GM19043 (cell line): ENCODE measurements at regions not wholly inside any gene's neighbourhood (a gene's known extent, or its start where the extent isn't known, plus 50 kb on each side); places are given as distances from the start of the nearest gene placed in this dataset.

Experiments used
- ATAC-seq: cut with Tn5 transposase; IDR thresholded peaks from one replicate; pipeline ENCODE4 v1.9.1; 2021; ENCODE audit warnings: low read depth; ENCODE audit not compliant: unreplicated experiment

DNA sequence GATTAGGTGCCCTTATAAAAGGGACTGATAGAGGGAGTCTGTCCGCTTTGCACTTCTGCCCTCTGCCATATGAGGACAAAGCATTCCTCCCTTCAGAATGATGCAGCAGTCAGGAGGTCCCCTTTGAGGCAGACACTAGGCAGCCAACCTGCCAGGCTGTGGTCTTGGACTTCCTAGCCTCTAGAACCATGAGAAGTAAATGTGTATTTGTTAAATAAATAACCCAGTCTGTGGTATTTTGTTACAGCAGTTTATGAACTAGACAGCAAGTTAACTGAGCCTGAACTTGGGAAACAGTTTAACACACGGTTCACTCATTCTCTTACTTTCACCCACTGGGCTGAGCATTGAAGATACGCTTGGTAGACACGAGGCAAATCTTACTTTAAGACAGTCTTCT is 313.2 kb downstream of the UQCRFS1 start:
- ATAC-seq, result no peak

DNA sequence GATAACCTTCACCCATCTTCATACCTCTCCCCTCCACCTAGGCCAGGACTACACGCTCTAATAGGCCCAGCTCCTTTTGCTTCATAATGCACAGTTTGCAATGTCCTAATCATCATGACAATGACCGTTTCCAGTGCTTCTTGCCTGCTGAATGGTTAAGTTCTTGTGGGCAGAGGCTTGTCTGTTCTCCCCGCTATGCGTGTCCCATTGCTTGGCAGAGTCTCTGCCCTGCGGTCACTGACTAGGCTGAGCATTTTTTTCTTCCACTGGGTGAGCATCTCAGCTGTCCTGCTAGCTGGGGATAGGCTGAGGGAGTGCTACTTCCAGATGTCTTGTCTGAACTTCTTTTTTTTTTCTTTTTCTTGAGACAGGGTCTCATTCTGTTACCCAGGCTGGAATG is 314.7 kb downstream of the UQCRFS1 start:
- ATAC-seq, result no peak

- ATAC-seq, result no peak
These were observed 322.8 kb downstream of the UQCRFS1 start for GRCh38 chr19:28889941-28890670.

DNA sequence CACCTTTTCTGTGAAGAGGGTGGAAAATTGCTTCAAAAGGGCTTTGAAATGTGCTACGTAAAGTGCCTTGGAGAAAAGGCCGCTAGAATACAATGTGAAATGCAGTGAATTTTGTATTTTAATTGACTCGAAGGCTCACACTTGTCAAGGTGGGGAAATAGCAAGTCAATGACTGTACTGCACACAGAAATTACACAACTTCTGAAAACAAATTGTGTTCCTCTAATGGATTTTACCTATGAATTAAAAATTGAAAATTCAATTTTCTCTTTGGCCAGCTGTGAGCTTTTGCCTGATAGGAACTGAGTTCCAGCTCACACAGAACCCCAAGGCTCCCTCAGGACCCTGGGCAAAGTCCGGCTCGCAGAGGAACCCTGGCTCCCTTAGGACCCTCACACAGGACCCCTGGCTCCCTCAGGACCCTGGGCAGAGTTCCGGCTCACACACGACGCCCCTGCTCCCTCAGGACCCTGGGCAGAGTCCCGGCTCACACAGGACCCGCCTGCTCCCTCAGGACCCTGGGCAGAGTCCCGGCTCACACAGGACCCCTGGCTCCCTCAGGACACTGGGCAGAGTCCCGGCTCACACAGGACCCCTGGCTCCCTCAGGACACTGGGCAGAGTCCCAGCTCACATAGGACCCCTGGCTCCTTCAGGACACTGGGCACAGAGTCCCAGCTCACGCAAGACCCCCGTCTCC is 324.9 kb downstream of the UQCRFS1 start:
- no peak for ATAC-seq

GRCh38 chr19:28886708-28887107 is 326.2 kb downstream of the UQCRFS1 start:
- ATAC-seq, result no peak

DNA sequence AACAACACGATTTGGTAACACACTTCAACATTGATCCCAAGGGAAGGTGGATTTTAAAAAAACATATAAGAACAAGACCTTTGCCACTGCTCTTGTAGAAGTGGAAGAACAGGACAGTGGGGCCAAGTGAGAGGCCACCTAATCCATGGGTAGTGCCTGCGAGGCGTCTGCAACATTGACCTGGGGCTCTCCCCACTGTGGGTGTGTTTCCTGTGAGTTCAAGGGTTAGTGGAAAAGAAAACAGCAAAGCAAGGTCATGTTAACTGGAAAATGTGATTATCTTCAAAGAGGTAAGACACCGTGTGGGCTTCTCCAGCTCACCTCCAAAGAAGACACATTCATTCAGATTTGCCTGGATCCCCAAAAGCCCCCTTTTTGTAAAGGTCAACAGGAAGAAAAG is 327.0 kb downstream of the UQCRFS1 start:
- ATAC-seq, result no peak

DNA sequence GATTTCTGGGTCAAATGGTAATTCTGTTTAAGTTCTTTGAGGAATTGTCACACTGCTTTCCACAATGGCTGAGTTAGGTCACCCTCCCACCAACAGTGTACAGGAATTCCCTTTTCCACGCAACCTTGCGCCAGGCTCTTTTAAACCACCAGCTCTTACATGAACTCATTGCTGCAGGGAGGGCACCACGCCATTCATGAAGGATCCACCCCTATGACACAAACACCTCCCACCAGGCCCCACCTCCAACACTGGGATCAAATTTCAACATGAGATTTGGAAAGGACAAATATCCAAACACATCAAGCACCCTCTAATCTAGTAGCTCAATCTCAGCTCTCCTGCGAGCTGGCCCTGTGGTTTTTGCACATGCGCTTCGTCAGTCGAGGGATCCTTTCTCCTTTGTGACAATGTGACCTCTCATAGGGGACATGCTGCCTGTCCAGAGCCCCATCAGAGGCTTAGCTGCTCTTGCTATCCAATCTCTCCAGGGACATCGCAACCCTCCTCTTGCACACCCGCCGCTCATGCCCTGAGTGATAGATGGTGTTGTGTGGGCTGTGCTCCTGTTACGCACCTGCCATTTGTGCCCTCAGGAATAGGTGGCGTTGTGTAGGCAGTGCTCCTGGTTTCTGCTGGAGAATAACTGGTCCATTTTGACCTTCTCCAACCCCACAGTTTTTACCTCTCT is 328.0 kb downstream of the UQCRFS1 start:
- no peak for ATAC-seq

DNA sequence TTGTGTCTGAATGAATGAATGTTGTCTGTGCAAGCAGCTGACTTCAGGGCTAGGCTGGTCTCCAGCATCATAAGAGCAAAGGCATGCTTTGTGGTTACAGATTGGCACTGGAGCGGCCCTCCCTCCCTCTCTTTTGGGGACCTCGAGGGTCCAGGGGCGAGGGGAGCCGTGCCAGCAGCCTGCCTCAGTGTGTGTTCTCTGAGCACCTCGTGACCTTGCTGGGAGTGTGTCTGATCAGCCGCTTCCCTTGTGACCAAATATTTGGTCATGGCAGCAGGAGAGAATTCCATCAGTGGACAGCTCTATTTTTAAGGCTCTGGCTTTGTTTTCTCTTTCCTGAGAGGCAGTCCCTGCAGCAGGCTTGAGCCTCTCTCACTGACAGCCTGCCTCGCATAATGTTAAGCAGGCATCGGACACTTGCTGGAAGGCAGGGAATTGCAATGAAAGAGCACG is 329.7 kb downstream of the UQCRFS1 start:
- ATAC-seq, result no peak

DNA sequence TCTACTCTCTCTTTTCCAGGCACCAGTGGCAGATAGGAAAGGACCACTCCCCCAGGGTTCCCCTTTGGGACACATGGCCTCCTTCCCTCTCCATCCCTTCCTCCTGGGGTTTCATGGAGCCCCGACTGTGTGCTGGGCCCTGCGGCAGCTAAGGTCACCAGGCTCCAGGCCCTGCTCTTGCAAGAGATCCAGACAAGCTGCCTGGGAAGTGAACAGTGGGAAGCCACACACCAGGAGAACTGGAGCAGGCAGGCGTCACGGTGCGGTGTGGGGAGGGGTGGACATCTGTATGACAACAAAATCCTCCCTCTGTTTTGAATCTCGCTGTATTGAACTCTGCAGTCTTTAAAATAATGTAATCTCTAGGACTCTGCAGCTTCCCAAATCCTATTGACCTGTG is 330.1 kb downstream of the UQCRFS1 start:
- ATAC-seq, result no peak

DNA sequence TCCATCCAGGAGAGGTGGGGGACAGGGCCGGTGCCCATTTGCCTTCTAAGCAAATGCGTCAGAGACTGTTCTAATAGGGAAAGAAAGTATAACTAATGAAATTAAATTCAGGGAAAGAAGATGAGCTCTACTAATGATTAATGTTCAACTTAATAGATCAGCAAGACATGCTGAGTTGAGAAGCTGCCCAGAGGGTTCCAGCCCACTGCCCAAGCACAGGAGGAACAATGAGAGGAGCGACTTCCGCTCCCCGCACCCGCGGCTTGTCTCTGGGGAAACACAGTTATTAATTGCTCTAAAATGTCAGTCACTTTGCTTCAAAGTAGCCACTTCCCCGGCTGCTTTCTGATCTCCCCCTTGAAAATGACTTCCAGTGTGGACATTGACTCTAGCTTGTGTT is 331.3 kb downstream of the UQCRFS1 start:
- ATAC-seq, result no peak

GRCh38 chr19:28880735-28881401 is 332.1 kb downstream of the UQCRFS1 start:
- ATAC-seq, result no peak

DNA sequence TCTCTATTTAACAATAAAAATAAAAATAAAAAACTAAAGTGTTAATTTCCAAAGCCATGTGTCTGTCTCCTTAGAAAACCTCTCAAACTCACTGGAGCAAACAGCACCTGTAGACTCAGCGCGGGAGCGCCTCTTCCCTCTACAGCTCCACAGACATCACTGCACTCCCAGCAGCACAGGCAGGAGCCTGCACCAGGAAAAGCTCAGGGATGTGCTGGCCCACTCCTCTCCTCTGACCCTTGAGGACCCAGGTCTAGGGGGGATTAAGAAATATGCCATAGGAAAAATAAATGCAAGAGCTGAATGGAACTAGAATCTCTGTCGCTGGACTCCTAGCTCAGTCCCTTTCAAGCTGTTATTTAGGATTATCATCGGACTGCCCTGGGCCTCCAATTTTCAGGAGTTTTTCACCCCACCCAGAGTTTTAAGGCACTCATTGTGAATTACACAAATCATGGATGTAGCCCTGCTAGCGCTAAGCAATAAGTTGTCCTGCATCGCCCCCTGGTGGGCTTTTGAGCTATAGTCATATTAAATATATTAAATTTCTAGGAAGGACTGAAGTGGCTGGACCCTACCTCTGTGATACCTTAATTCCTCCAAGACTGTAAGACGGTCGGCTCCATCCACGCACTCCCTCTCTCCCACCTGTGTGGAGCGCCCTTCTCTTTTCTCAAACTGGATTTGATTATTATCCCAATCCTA is 333.9 kb downstream of the UQCRFS1 start:
- ATAC-seq, result no peak

DNA sequence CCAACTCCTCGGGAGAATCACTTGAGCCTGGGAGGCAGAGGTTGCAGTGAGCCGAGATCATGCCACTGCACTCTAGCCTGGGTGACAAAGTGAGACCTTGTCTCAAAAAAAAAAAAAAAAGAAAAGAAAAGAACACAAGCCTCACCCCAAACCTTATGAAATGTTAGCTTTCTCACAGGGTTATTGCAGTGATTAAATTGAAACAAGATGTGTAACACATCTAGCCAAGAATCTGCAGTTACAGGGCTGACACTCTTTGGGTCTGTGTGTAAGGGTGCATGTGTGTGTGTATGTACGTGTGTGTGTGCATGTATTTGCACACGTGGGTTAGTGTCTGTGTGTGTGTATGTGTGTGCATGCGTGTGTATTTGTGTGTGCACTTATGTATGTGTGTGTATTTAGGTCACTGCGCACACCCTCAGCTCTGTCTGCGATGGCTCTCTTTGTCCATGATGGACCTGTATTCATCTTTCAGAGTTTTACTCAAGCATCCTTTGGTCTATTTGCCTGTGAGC is 336.3 kb downstream of the UQCRFS1 start:
- no peak for ATAC-seq

DNA sequence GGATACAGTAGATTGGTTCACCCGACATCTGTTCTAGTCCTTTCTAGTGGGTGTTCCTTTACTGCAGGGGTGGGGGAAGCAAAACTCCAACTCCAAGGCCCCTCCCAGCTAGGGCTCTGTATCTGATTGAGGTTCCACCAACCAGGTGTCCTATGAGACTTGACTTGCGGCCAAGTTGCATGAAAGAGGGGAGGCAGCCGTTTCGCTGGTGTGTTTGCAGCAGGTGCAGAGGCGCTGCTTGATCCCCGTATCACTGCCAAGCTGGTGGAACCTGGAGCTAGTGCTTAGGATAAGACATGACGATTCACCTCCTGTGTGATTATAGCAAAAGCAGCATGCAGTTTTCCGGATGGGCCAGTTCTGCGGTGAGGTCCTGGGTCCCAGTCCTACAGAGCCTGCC is 338.2 kb downstream of the UQCRFS1 start:
- no peak for ATAC-seq

- no peak for ATAC-seq
These were observed 339.6 kb downstream of the UQCRFS1 start for GRCh38 chr19:28873301-28873700.

DNA sequence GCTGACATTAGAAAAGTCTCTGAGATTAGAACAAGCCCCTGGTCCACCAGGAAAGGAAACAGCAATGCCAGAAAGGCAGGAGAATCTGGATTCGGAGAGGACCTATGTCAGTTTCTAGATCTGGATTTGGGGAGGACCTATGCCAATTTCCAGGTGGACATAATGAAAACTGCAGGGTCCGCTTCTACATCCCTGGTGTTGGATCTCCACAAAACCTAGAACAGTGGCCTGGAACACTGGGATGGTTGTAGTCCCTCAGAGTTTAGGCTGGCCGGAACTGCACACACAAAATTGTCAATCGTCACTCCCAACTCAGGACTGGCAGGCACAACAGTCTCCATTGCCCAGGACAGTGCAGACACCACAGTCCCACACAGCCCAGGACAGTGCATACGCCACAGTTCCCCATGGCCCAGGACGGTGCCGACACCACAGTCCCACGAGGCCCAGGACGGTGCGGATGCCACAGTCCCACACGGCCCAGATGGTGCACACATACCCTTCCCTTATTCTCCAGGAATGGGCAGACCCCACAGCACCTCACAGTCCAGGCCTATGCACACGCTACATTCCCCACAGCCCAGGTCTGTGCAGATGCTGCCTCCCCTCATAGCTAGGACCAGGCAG is 341.7 kb downstream of the UQCRFS1 start:
- ATAC-seq, result no peak

DNA sequence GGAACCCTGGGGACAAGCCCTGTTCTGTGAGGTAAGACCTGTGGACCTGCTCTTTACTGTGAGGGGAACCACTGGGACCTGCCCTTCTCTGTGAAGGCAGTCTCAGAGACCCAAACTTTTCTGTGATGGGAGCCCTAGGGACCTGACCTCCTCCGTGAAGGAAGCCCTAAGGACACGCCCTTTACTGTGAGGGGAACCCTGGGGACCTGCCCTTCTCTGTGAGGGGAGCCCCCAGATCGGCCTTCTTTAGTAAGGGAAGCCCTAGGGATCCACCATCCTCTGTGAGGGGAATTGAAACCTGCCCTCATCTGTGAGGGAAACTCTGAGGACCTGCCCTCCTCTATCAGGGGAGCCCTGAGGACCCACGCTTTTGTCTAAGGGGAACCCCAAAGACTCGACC is 343.5 kb downstream of the UQCRFS1 start:
- ATAC-seq, result no peak

GRCh38 chr19:28868836-28869235 is 344.1 kb downstream of the UQCRFS1 start:
- no peak for ATAC-seq

DNA sequence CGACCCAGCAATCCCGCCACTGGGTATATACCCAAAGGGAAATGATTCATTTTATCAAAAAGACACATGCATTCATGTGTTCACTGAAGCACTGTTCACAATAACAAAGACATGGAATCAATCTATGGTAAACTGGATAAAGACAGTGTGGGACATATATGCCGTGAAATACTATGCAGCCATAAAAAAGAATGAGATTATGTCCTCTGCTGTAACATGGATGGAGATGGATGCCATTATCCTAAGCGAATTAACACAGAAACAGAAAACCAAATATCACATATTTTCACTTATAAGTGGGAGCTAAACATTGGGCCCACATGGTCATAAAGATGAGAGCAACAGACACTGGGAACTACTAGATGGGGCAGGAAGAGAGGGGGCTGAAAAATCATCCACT is 345.0 kb downstream of the UQCRFS1 start:
- ATAC-seq, result no peak

DNA sequence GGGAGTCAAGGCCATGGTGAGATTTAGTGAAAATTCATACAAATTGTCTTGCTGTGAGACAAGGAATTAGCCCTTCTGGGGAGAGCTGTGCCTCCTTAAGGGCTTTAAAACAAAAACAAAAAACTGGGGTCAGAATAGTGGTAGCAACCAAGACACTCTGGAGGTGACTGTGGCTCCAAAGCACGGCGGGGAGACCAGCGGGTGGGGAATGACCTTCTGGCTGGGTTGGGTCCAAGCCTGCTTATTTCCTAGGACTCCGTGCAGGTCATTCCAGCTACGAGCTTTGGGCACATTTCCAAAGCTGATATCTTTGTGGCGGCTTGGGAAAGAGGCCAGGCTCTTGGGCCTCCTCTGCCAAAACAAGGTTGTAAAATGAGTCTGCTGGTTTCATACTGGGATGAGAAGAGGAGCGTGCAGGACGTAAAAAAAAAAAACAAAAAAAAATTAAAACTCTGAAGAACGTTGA is 348.3 kb downstream of the UQCRFS1 start:
- no peak for ATAC-seq
